CD4-positive, alpha-beta T cell (primary cell): ENCODE measurements at regions not wholly inside any gene's neighbourhood (a gene's known extent, or its start where the extent isn't known, plus 50 kb on each side); places are given as distances from the start of the nearest gene placed in this dataset.

Experiments
- ATAC-seq: fragments of 200-7000 bp; cut with Tn5 transposase; one replicate; pipeline ENCODE4 v1.10.0; 2022; ENCODE audit warnings: mild to moderate bottlenecking; ENCODE audit not compliant: poor library complexity
- CTCF ChIA-PET: fragments of 350-600 bp; sonication (Branson Sonifier 250); formaldehyde crosslinking; loops from one replicate; lab custom pipeline; 2021; ENCODE audit warnings: antibody characterized with exemption, inconsistent platforms; lab: Charles Lee
- POLR2A ChIA-PET: fragments of 350-600 bp; sonication (Branson Sonifier 250); formaldehyde crosslinking; loops from one replicate; lab custom pipeline; 2021; ENCODE audit warnings: antibody characterized with exemption, inconsistent platforms; lab: Charles Lee
- DNase-seq, 14 experiments: peaks; one replicate each; pipeline ENCODE4 v3.0.0-alpha.2; 2013 to 2020; ENCODE audit warnings: mixed read lengths in 2 of 14
- H3K27ac ChIP-seq, 2 donors: one replicate each; pipeline versions ENCODE4 v1.5.1 to v1.7.0; 2013; ENCODE audit warnings: low read length in 2 of 2, low read depth in 1 of 2, mild to moderate bottlenecking in 1 of 2
- H3K27me3 ChIP-seq, 2 experiments: 1 replicate in 1 of 2; 2 replicates in 1 of 2; pipeline versions ENCODE4 v1.6.1 to v1.7.0; 2013; ENCODE audit warnings: low read length in 2 of 2, control low read depth in 1 of 2, mild to moderate bottlenecking in 1 of 2, moderate library complexity in 1 of 2; ENCODE audit not compliant: insufficient read depth in 2 of 2, control insufficient read depth in 1 of 2
- H3K36me3 ChIP-seq: one replicate; pipeline ENCODE4 v1.6.1; 2013; ENCODE audit warnings: low read length, control low read depth; ENCODE audit not compliant: insufficient read depth
- H3K4me1 ChIP-seq: one replicate; pipeline ENCODE4 v1.6.1; 2013; ENCODE audit warnings: low read length, control low read depth; ENCODE audit not compliant: insufficient read depth
- H3K4me3 ChIP-seq: one replicate; pipeline ENCODE4 v1.5.1; 2013; ENCODE audit warnings: mild to moderate bottlenecking, low read length, moderate library complexity
- H3K9me3 ChIP-seq, 2 experiments: 1 replicate in 1 of 2; 2 replicates in 1 of 2; pipeline versions ENCODE4 v1.6.1 to v1.7.0; 2013; ENCODE audit warnings: low read length in 2 of 2, mild to moderate bottlenecking in 2 of 2, control low read depth in 1 of 2, moderate library complexity in 1 of 2; ENCODE audit not compliant: control insufficient read depth in 1 of 2, insufficient read depth in 1 of 2
- H3K27ac Mint-ChIP-seq: one replicate; pipeline ENCODE4 v1.8.0; 2020; ENCODE audit warnings: mixed read lengths
- H3K27me3 Mint-ChIP-seq: one replicate; pipeline ENCODE4 v1.8.0; 2021; ENCODE audit warnings: mixed read lengths
- H3K36me3 Mint-ChIP-seq: one replicate; pipeline ENCODE4 v1.8.0; 2021; ENCODE audit warnings: low read depth, mixed read lengths
- H3K4me1 Mint-ChIP-seq: one replicate; pipeline ENCODE4 v1.8.0; 2021; ENCODE audit warnings: low read depth, mixed read lengths
- H3K4me3 Mint-ChIP-seq: one replicate; pipeline ENCODE4 v1.8.0; 2020; ENCODE audit warnings: mild to moderate bottlenecking, mixed read lengths
- H3K9me3 Mint-ChIP-seq: one replicate; pipeline ENCODE4 v1.8.0; 2020; ENCODE audit warnings: mixed read lengths
- intact Hi-C, 2 experiments: fragments of 100-400 bp; cut with DNase I in 1 of 2; cut with micrococcal nuclease in 1 of 2; formaldehyde crosslinking; loops; one replicate each; pipeline versions ENCODE4 v1.15.1 to v1.9.0; 2023 to 2025; cut with DNase I, micrococcal nuclease
- TF ChIP-seq, protein P1 (sequence below): fragments of 200-600 bp; IDR thresholded peaks from one replicate; pipeline ENCODE4 v1.8.0; 2022; ENCODE audit warnings: antibody characterized with exemption, mild to moderate bottlenecking

DNA sequence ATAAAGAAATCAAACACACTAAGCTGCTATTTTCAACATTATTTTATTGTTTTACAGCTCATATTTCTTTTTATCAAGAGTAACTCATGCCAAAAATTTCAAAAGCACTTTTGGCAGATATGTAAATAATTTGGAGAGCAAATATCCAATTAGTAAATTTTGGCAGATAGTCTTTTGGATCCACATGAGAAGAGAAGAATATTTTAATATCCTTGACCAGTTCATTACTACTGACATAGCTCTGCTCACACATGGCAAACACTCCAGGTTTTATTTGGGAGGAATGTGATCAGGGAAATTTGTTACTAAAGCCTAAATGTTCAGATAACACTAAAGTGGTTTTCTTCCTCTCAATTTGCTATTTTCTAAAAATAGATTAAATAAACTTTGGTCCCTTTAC lies 1054.3 kb downstream of the FAT4 start:
- H3K27me3 Mint-ChIP-seq: no peaks in the 10 kb centered on the region
- Histone ChIP-seq H3K27ac (no peak overlapping the region), H3K9me3 (no peaks in the 10 kb centered on the region), H3K36me3 (no peaks in the 10 kb centered on the region), H3K4me1 (no peaks in the 10 kb centered on the region), H3K27me3 (no peaks in the 10 kb centered on the region), H3K4me3 (no peak overlapping the region)
- no peak overlapping the region for H3K4me3 Mint-ChIP-seq
- H3K36me3 Mint-ChIP-seq: no peaks in the 10 kb centered on the region
- POLR2A ChIA-PET: no interaction called here
- H3K9me3 Mint-ChIP-seq: peaks cover 18% of the 10 kb centered on the region
- no peak overlapping the region for H3K27ac Mint-ChIP-seq
- H3K4me1 Mint-ChIP-seq: no peaks in the 10 kb centered on the region
- ATAC-seq: no peak
- intact Hi-C loops: no loop called here
- no peak for DNase-seq
- TF ChIP-seq, protein P1, sequence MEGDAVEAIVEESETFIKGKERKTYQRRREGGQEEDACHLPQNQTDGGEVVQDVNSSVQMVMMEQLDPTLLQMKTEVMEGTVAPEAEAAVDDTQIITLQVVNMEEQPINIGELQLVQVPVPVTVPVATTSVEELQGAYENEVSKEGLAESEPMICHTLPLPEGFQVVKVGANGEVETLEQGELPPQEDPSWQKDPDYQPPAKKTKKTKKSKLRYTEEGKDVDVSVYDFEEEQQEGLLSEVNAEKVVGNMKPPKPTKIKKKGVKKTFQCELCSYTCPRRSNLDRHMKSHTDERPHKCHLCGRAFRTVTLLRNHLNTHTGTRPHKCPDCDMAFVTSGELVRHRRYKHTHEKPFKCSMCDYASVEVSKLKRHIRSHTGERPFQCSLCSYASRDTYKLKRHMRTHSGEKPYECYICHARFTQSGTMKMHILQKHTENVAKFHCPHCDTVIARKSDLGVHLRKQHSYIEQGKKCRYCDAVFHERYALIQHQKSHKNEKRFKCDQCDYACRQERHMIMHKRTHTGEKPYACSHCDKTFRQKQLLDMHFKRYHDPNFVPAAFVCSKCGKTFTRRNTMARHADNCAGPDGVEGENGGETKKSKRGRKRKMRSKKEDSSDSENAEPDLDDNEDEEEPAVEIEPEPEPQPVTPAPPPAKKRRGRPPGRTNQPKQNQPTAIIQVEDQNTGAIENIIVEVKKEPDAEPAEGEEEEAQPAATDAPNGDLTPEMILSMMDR: no peak
- CTCF ChIA-PET: no interaction called here

DNA sequence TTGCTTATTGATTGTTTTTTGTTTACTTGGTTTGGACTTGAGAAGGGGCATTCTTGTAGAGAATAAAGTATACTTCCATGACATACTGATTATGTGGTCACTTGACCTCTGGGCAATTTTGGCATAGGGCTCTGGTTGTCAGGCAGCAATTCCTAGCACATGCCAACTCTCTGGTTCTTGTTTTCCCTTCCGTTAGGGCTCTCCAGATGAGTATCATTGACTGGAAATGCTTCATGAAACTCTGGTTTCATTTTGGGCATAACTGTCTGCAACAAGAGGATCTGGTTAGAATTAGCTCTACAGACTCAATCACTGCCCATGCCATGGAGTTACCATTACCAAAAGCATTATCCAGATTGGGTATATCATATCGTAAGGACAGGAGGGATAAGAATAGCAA lies 1057.9 kb downstream of the FAT4 start:
- TF ChIP-seq, protein P1: no peak
- no peak overlapping the region for H3K27ac Mint-ChIP-seq
- Histone ChIP-seq H3K36me3 (no peaks in the 10 kb centered on the region), H3K27me3 (no peaks in the 10 kb centered on the region), H3K9me3 (no peaks in the 10 kb centered on the region), H3K4me1 (no peaks in the 10 kb centered on the region), H3K4me3 (no peak overlapping the region), H3K27ac (no peak overlapping the region)
- ChIA-PET POLR2A (no interaction called here), CTCF (no interaction called here)
- intact Hi-C loops: no loop called here
- H3K36me3 Mint-ChIP-seq: no peaks in the 10 kb centered on the region
- no peaks in the 10 kb centered on the region for H3K27me3 Mint-ChIP-seq
- DNase-seq: no peak
- H3K4me3 Mint-ChIP-seq: no peak overlapping the region
- no peaks in the 10 kb centered on the region for H3K4me1 Mint-ChIP-seq
- H3K9me3 Mint-ChIP-seq: peaks cover 11% of the 10 kb centered on the region
- no peak for ATAC-seq

DNA sequence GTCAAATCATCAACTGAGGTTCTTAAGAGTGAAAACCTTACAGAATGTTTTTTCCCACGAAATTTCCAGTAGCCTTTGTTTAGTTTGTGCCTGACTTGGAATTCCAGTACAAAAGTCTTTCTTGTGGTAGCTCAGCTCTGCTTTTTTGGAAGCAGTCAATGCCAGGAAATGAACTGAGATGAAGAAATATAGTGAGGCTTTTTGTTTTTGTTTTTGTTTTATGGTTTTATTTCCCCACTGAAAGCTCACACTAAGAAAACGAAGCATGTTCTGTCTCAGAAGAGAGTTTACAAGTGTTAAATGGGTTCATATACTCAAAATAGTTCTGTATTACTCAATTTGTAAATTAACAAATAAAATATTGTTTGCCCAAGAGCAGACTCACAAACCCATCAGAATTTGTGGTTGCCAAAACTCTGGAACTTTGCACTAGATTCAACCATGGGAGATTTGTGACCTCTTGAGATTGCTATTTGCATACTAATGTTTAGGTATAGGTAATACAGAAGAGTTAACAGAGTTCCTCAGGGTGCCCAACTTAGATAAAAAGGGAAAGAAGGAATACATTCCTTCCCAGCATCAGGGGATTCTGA lies 1060.8 kb downstream of the FAT4 start:
- ChIA-PET CTCF (no interaction called here), POLR2A (no interaction called here)
- Histone ChIP-seq H3K27me3 (no peaks in the 10 kb centered on the region), H3K9me3 (no peaks in the 10 kb centered on the region), H3K4me3 (no peak overlapping the region), H3K4me1 (no peaks in the 10 kb centered on the region), H3K27ac (no peak overlapping the region), H3K36me3 (no peaks in the 10 kb centered on the region)
- Mint-ChIP-seq H3K27ac (no peak overlapping the region), H3K9me3 (peaks cover 8% of the 10 kb centered on the region), H3K27me3 (no peaks in the 10 kb centered on the region), H3K4me3 (no peak overlapping the region), H3K36me3 (no peaks in the 10 kb centered on the region), H3K4me1 (no peaks in the 10 kb centered on the region)
- TF ChIP-seq, protein P1: no peak
- DNase-seq: no peak
- no peak for ATAC-seq
- intact Hi-C loops: no loop called here
